Upper lobe of right lung (tissue), 1 donor: ENCODE measurements at regions not wholly inside any gene's neighbourhood (a gene's known extent, or its start where the extent isn't known, plus 50 kb on each side); places are given as distances from the start of the nearest gene placed in this dataset.

ENCODE experiments used
- ATAC-seq: fragments of 200-7000 bp; cut with Tn5 transposase; one replicate; pipeline ENCODE4 v1.9.1; 2020; ENCODE audit warnings: mild to moderate bottlenecking, moderate library complexity
- DNase-seq: peaks from one replicate; pipeline ENCODE4 v3.0.0-alpha.2; 2020
- H3K27ac ChIP-seq: fragments of 200-600 bp; one replicate; pipeline ENCODE4 v1.8.0; 2022
- H3K27me3 ChIP-seq: fragments of 200-600 bp; one replicate; pipeline ENCODE4 v1.8.0; 2022; ENCODE audit warnings: mild to moderate bottlenecking
- H3K36me3 ChIP-seq: fragments of 200-600 bp; one replicate; pipeline ENCODE4 v1.8.0; 2022
- H3K4me1 ChIP-seq: fragments of 200-600 bp; one replicate; pipeline ENCODE4 v1.8.0; 2022
- H3K4me3 ChIP-seq: fragments of 200-600 bp; one replicate; pipeline ENCODE4 v1.8.0; 2022; ENCODE audit warnings: mild to moderate bottlenecking
- H3K9me3 ChIP-seq: fragments of 200-600 bp; one replicate; pipeline ENCODE4 v1.8.0; 2022
- intact Hi-C: fragments of 100-400 bp; cut with DNase I; formaldehyde crosslinking; loops from one replicate; pipeline ENCODE4 v1.11.0; 2022
- TF ChIP-seq, protein P1 (sequence below): fragments of 200-600 bp; IDR thresholded peaks from one replicate; pipeline ENCODE4 v1.8.0; 2022; ENCODE audit warnings: antibody characterized with exemption
- donor health status: DM: no; HTN: yes; CAD: no; lungs with severe emphysema.

DNA sequence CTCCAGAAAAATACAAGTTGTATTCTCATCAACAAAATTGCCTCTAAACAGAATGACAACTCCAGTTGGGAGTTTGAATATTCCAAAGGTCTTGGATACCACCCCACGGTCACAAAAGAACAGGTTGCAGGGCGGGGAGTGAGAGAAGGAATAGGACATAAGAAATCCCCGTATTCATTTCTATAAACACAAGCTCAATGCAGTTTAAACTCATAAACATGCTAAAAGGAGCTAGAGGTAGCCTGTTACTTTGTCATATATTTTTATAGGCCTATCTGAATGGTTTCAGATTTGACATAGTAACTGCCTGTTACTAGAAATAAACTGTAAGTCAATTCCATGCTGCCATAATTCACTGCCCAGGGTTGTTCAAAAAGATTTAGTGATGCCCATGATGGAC is 567.5 kb downstream of the BCL11A start:
- DNase-seq: no peak
- Histone ChIP-seq H3K36me3 (no peaks in the 10 kb centered on the region), H3K4me1 (no peaks in the 10 kb centered on the region), H3K9me3 (no peaks in the 10 kb centered on the region), H3K27ac (no peak overlapping the region), H3K27me3 (no peaks in the 10 kb centered on the region), H3K4me3 (no peak overlapping the region)
- TF ChIP-seq, protein P1, sequence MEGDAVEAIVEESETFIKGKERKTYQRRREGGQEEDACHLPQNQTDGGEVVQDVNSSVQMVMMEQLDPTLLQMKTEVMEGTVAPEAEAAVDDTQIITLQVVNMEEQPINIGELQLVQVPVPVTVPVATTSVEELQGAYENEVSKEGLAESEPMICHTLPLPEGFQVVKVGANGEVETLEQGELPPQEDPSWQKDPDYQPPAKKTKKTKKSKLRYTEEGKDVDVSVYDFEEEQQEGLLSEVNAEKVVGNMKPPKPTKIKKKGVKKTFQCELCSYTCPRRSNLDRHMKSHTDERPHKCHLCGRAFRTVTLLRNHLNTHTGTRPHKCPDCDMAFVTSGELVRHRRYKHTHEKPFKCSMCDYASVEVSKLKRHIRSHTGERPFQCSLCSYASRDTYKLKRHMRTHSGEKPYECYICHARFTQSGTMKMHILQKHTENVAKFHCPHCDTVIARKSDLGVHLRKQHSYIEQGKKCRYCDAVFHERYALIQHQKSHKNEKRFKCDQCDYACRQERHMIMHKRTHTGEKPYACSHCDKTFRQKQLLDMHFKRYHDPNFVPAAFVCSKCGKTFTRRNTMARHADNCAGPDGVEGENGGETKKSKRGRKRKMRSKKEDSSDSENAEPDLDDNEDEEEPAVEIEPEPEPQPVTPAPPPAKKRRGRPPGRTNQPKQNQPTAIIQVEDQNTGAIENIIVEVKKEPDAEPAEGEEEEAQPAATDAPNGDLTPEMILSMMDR: no peak
- ATAC-seq: no peak
- intact Hi-C loops: no loop called here

DNA sequence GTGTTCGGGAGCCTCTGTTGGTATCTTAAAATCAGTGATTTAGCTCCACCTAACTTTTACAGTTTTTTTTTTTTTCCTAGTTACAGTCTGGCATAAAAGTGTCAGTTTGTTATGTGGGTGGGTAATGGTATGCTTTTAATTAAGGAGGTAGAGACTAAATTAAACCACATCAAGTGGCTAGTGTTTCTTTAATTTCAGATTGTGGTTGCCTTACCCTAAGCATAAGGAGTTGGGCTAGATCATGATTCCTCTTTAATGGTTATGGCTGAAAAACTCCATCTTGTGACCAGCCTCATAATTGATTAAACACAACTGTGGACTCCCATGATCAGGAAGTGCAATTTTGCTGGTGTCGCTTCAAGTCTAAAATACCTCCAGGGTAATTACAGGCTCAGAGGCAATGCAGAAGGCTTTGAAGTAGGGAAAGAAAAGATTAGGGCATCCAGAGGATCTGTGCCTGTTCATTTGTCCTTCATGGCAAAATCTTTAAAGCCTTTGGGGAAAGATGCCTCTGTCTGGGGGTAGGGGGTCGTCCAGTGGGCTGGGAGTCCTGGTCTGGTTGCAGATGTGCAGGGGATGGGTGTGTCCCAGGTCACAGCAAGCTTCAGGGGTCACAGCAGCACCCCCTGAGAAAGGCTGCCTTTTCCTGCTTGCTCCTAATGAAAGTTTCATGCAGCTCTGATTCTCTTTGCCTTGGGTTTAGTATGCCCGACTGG is 579.2 kb downstream of the BCL11A start:
- H3K27ac ChIP-seq: no peak overlapping the region
- no peaks in the 10 kb centered on the region for H3K36me3 ChIP-seq
- H3K9me3 ChIP-seq: no peaks in the 10 kb centered on the region
- H3K4me1 ChIP-seq: no peaks in the 10 kb centered on the region
- no peak for DNase-seq
- no peak for ATAC-seq
- intact Hi-C loops: no loop called here
- TF ChIP-seq, protein P1: no peak
- no peak overlapping the region for H3K4me3 ChIP-seq
- peaks cover 4% of the 10 kb centered on the region for H3K27me3 ChIP-seq

DNA sequence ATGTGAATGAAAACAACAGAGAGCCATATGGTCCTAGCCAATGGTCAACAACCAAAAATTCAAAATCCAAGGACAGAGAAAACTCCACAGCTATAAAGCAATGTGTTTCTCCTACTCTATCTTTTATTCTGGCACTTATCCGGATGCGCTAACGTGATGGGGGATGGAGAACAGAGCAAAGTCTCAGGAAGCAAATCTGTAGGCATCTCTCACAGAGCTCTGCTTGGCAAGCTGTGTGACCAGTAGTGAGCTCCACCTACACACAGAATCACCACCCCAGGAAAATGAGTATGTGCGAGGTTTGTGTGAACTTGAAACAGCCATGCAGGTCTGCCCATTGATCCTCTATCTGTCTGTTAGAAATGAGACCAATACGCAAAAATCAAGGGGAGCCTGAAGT is 584.3 kb downstream of the BCL11A start:
- Histone ChIP-seq H3K4me1 (no peaks in the 10 kb centered on the region), H3K4me3 (no peak overlapping the region), H3K27ac (no peak overlapping the region), H3K9me3 (no peaks in the 10 kb centered on the region), H3K27me3 (no peaks in the 10 kb centered on the region), H3K36me3 (no peaks in the 10 kb centered on the region)
- TF ChIP-seq, protein P1: no peak
- no peak for DNase-seq
- ATAC-seq: no peak
- intact Hi-C loops: no loop called here

DNA sequence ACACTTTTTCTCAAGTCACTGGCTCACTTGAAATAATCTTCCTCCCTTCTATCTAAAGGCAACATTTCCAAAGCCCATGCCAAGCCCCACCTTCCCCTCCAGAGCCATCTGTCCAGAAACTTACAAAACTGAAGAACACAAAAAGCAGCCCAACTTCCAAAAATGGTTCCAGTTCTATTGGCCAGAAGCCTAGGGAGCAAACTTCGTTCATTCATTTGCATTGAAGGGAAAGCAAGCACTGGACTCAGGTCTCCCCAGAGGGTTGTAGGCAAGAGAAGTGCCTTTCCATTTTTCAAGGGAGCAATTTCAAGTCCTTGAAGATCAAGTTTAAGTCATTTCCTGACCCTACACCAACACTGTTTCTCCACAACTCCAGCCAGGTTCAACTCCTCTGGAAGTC is 585.0 kb downstream of the BCL11A start:
- Histone ChIP-seq H3K4me1 (no peaks in the 10 kb centered on the region), H3K9me3 (no peaks in the 10 kb centered on the region), H3K4me3 (no peak overlapping the region), H3K27ac (no peak overlapping the region), H3K36me3 (no peaks in the 10 kb centered on the region), H3K27me3 (no peaks in the 10 kb centered on the region)
- ATAC-seq (no peak), DNase-seq (no peak)
- intact Hi-C loops: no loop called here
- TF ChIP-seq, protein P1: no peak

GRCh38 chr2:59967691-59968090 is 585.8 kb downstream of the BCL11A start:
- intact Hi-C loops: no loop called here
- TF ChIP-seq, protein P1: no peak
- H3K9me3 ChIP-seq: no peaks in the 10 kb centered on the region
- ATAC-seq (no peak), DNase-seq (no peak)
- no peak overlapping the region for H3K27ac ChIP-seq
- H3K27me3 ChIP-seq: no peaks in the 10 kb centered on the region
- no peaks in the 10 kb centered on the region for H3K36me3 ChIP-seq
- H3K4me1 ChIP-seq: no peaks in the 10 kb centered on the region
- H3K4me3 ChIP-seq: no peak overlapping the region

- H3K27me3 ChIP-seq: no peaks in the 10 kb centered on the region
Observed at GRCh38 chr2:59963157-59963556, 590.3 kb downstream of the BCL11A start.

More at GRCh38 chr2:59963157-59963556, 590.3 kb downstream of the BCL11A start:
- Histone ChIP-seq H3K36me3 (no peaks in the 10 kb centered on the region), H3K9me3 (no peaks in the 10 kb centered on the region), H3K4me3 (no peak overlapping the region), H3K27ac (no peak overlapping the region), H3K4me1 (no peaks in the 10 kb centered on the region)
- intact Hi-C loops: no loop called here
- no peak for DNase-seq
- TF ChIP-seq, protein P1: no peak
- ATAC-seq: no peak
